ENCODE measurements at regions not wholly inside any gene's neighbourhood (a gene's known extent, or its start where the extent isn't known, plus 50 kb on each side); places are given as distances from the start of the nearest gene placed in this dataset.

- no peaks in the 10 kb centered on the region for H3K27me3 ChIP-seq
- H3K9me3 ChIP-seq, result no peaks in the 10 kb centered on the region
- H3K27ac ChIP-seq, result no peak overlapping the region
- ATAC-seq (no peak), DNase-seq (no peak)
- WGBS, 2 donors, result 45 to 54% methylated on average over 1 of the region's 1 CpG
- H3K36me3 ChIP-seq (replicated peaks in 1 of 2; ENCODE audit: insufficient read depth in 1 of 2, low read depth in 2 of 2), result no peaks in the 10 kb centered on the region
- H3K4me1 ChIP-seq, result no peaks in the 10 kb centered on the region
- no peak overlapping the region for H3K4me3 ChIP-seq
- TF ChIP-seq, protein P1, sequence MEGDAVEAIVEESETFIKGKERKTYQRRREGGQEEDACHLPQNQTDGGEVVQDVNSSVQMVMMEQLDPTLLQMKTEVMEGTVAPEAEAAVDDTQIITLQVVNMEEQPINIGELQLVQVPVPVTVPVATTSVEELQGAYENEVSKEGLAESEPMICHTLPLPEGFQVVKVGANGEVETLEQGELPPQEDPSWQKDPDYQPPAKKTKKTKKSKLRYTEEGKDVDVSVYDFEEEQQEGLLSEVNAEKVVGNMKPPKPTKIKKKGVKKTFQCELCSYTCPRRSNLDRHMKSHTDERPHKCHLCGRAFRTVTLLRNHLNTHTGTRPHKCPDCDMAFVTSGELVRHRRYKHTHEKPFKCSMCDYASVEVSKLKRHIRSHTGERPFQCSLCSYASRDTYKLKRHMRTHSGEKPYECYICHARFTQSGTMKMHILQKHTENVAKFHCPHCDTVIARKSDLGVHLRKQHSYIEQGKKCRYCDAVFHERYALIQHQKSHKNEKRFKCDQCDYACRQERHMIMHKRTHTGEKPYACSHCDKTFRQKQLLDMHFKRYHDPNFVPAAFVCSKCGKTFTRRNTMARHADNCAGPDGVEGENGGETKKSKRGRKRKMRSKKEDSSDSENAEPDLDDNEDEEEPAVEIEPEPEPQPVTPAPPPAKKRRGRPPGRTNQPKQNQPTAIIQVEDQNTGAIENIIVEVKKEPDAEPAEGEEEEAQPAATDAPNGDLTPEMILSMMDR (IDR thresholded peaks at IDR 0.05), result no peak
- TF ChIP-seq POLR2A (IDR thresholded peaks at IDR 0.05), result no peak
- intact Hi-C loops (cut with DNase I), result no loop called here
Measured at GRCh38 chr1:57868908-57869307, 445.0 kb upstream of the DAB1 start.

GRCh38 chr1:57868239-57868638 lies 444.4 kb upstream of the DAB1 start:
- no peak for ATAC-seq
- H3K4me1 ChIP-seq, result no peaks in the 10 kb centered on the region
- H3K36me3 ChIP-seq (replicated peaks in 1 of 2; ENCODE audit: insufficient read depth in 1 of 2, low read depth in 2 of 2), result no peaks in the 10 kb centered on the region
- H3K4me3 ChIP-seq, result no peak overlapping the region
- H3K9me3 ChIP-seq, result no peaks in the 10 kb centered on the region
- intact Hi-C loops (cut with DNase I), result no loop called here
- TF ChIP-seq POLR2A (IDR thresholded peaks at IDR 0.05), result no peak
- TF ChIP-seq, protein P1 (IDR thresholded peaks at IDR 0.05), result no peak
- no peak overlapping the region for H3K27ac ChIP-seq
- H3K27me3 ChIP-seq, result no peaks in the 10 kb centered on the region
- no peak for DNase-seq
- 38 to 70% methylated on average over 3 of the region's 3 CpGs for WGBS, 2 donors

- no peaks in the 10 kb centered on the region for H3K4me1 ChIP-seq
- DNase-seq (no peak), ATAC-seq (no peak)
- intact Hi-C loops (cut with DNase I), result no loop called here
- H3K9me3 ChIP-seq, result no peaks in the 10 kb centered on the region
- H3K27ac ChIP-seq, result no peak overlapping the region
- WGBS, 2 donors, result 55 to 68% methylated on average over 8 of the region's 8 CpGs
- TF ChIP-seq POLR2A (IDR thresholded peaks at IDR 0.05), result no peak
- TF ChIP-seq, protein P1 (IDR thresholded peaks at IDR 0.05), result no peak
- no peaks in the 10 kb centered on the region for H3K27me3 ChIP-seq
- no peaks in the 10 kb centered on the region for H3K36me3 ChIP-seq (replicated peaks in 1 of 2; ENCODE audit: insufficient read depth in 1 of 2, low read depth in 2 of 2)
- H3K4me3 ChIP-seq, result no peak overlapping the region
Measured at GRCh38 chr1:57866998-57867397, 443.1 kb upstream of the DAB1 start.

DNA sequence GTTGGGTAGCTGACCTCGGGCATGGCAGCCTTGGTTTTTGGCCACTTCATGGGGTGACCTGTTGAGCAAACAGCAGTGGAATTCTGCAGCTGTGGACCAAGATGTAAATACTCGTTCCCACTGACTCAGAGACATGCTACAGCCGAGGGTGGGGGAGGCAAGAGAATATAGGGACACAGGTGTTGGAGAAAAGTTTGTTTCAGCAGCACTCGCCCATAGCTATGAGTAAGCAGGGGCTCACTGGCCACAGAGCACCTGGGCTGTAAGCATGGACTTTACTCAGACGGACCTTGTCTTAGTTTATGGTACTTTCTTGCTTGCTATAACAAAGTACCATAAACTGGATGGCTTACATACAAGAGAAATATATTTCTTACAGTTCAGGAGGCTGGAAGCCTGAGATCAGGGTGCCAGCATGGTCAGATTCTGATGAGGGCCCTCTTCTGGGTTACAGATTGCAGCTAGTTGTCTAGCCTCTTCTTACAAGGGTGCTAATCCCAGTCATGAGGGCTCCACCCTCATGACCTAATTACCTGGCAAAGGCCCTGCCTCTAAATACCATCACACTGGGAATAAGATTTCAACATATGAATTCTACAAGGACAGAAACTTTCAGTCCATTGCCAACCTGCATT lies 437.2 kb upstream of the DAB1 start:
- no peak for TF ChIP-seq POLR2A (IDR thresholded peaks at IDR 0.05)
- TF ChIP-seq, protein P1 (IDR thresholded peaks at IDR 0.05), result no peak
- intact Hi-C loops (cut with DNase I), result no loop called here
- H3K27ac ChIP-seq, result no peak overlapping the region
- H3K4me3 ChIP-seq, result no peak overlapping the region
- H3K36me3 ChIP-seq (replicated peaks in 1 of 2; ENCODE audit: insufficient read depth in 1 of 2, low read depth in 2 of 2), result no peaks in the 10 kb centered on the region
- H3K9me3 ChIP-seq, result no peaks in the 10 kb centered on the region
- H3K4me1 ChIP-seq, result no peaks in the 10 kb centered on the region
- no peaks in the 10 kb centered on the region for H3K27me3 ChIP-seq
- WGBS, 2 donors, result 57 to 68% methylated on average over 5 of the region's 5 CpGs
- DNase-seq (no peak), ATAC-seq (no peak)

DNA sequence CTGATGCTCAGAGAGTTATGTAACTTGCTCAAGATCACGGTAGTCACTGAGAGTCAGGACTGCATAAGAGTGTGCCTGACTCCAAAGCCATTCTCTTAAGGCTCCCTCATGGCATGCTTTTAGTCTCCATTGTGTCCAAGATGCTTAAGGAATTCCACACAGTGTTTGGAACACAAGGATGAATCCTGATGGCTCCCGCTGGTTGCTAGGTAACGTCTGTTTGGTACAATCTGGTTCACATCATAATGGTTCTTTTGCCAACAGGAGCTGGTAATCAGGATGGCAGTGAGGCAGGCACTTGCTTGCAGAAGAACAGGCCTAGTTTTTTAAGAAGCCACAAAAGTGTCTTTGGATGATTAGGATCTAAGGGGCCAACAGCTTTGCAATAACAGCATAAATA lies 436.5 kb upstream of the DAB1 start:
- no peaks in the 10 kb centered on the region for H3K9me3 ChIP-seq
- no peaks in the 10 kb centered on the region for H3K27me3 ChIP-seq
- H3K27ac ChIP-seq, result no peak overlapping the region
- 81 to 89% methylated on average over 3 of the region's 3 CpGs for WGBS, 2 donors
- ATAC-seq, result no peak
- no peaks in the 10 kb centered on the region for H3K36me3 ChIP-seq (replicated peaks in 1 of 2; ENCODE audit: insufficient read depth in 1 of 2, low read depth in 2 of 2)
- intact Hi-C loops (cut with DNase I), result no loop called here
- H3K4me1 ChIP-seq, result no peaks in the 10 kb centered on the region
- TF ChIP-seq, protein P1 (IDR thresholded peaks at IDR 0.05), result no peak
- TF ChIP-seq POLR2A (IDR thresholded peaks at IDR 0.05), result no peak
- no peak overlapping the region for H3K4me3 ChIP-seq
- DNase-seq, result no peak

All from body of pancreas (tissue), 4 donors.